CD14-positive monocyte (primary cell): ENCODE measurements at regions not wholly inside any gene's neighbourhood (a gene's known extent, or its start where the extent isn't known, plus 50 kb on each side); places are given as distances from the start of the nearest gene placed in this dataset.

Experiments used
- DNase-seq, 3 donors: peaks; one replicate each; pipeline ENCODE4 v3.0.0-alpha.2; 2011 to 2022
- H2AFZ ChIP-seq: 2 replicates; pipeline ENCODE4 v1.6.0; 2012; ENCODE audit warnings: mild to moderate bottlenecking, low read depth, low read length, inconsistent platforms; ENCODE audit not compliant: insufficient read depth, poor library complexity, severe bottlenecking
- H3K27ac ChIP-seq, 2 donors: 1 replicate in 1 of 2; 2 replicates in 1 of 2; pipeline ENCODE4 v1.5.1; 2012 to 2013; ENCODE audit warnings: low read length in 2 of 2, control low read depth in 1 of 2, inconsistent platforms in 1 of 2, low read depth in 1 of 2, mild to moderate bottlenecking in 1 of 2
- H3K27me3 ChIP-seq, 2 donors: one replicate each; pipeline versions ENCODE4 v1.6.0 to v1.6.1; 2011 to 2013; ENCODE audit warnings: low read length in 2 of 2; ENCODE audit not compliant: control insufficient read depth in 2 of 2, insufficient read depth in 2 of 2
- H3K36me3 ChIP-seq, 2 donors: replicated peaks in 1 of 2; 1 replicate in 1 of 2; 2 replicates in 1 of 2; pipeline versions ENCODE4 v1.5.1 to v1.6.1; 2012 to 2013; ENCODE audit warnings: low read length in 2 of 2, control low read depth in 1 of 2, inconsistent platforms in 1 of 2, mild to moderate bottlenecking in 1 of 2; ENCODE audit not compliant: insufficient read depth in 2 of 2, control insufficient read depth in 1 of 2
- H3K4me1 ChIP-seq, 2 donors: 1 replicate in 1 of 2; 2 replicates in 1 of 2; pipeline versions ENCODE4 v1.5.1 to v1.6.1; 2012 to 2013; ENCODE audit warnings: low read length in 2 of 2, control low read depth in 1 of 2, inconsistent platforms in 1 of 2, mild to moderate bottlenecking in 1 of 2, moderate library complexity in 1 of 2; ENCODE audit not compliant: insufficient read depth in 2 of 2, control insufficient read depth in 1 of 2
- H3K4me2 ChIP-seq: replicated peaks from 2 replicates; pipeline ENCODE3; 2012; ENCODE audit warnings: low read length, moderate library complexity, mild to moderate bottlenecking; ENCODE audit not compliant: poor library complexity, severe bottlenecking; ENCODE audit errors: extremely low read depth
- H3K4me3 ChIP-seq, 3 experiments: fragments of 200-600 bp in 1 of 3; sonication (generic) in 1 of 3; replicated peaks in 1 of 3; 1 replicate in 2 of 3; 2 replicates in 1 of 3; pipeline ENCODE4 v1.5.1; 2011 to 2013; ENCODE audit warnings: low read length in 3 of 3, mild to moderate bottlenecking in 3 of 3, control low read depth in 2 of 3, low read depth in 2 of 3, inconsistent platforms in 1 of 3, moderate library complexity in 1 of 3
- H3K79me2 ChIP-seq: 2 replicates; pipeline ENCODE4 v1.6.0; 2012; ENCODE audit warnings: mild to moderate bottlenecking, control low read depth, inconsistent platforms, low read length, moderate library complexity; ENCODE audit not compliant: insufficient read depth
- H3K9ac ChIP-seq: 2 replicates; pipeline ENCODE4 v1.6.0; 2017; ENCODE audit warnings: low read length, mild to moderate bottlenecking; ENCODE audit not compliant: insufficient read depth, poor library complexity, severe bottlenecking
- H3K9me3 ChIP-seq, 2 donors: replicated peaks in 1 of 2; 1 replicate in 1 of 2; 2 replicates in 1 of 2; pipeline versions ENCODE4 v1.5.1 to v1.6.1; 2012 to 2013; ENCODE audit warnings: low read length in 2 of 2, control low read depth in 1 of 2; ENCODE audit not compliant: control insufficient read depth in 1 of 2, insufficient read depth in 1 of 2
- H4K20me1 ChIP-seq: 2 replicates; pipeline ENCODE4 v1.6.0; 2012; ENCODE audit warnings: mild to moderate bottlenecking, low read length, control low read depth, moderate library complexity; ENCODE audit not compliant: insufficient read depth
- H3K27ac Mint-ChIP-seq, 7 donors: one replicate each; pipeline ENCODE4 v1.8.0; 2020; ENCODE audit warnings: mild to moderate bottlenecking in 7 of 7, mixed read lengths in 7 of 7, moderate library complexity in 6 of 7, inconsistent platforms in 2 of 7
- H3K27me3 Mint-ChIP-seq, 3 donors: one replicate each; pipeline ENCODE4 v1.8.0; 2021 to 2022; ENCODE audit warnings: low read depth in 3 of 3, mild to moderate bottlenecking in 3 of 3, mixed read lengths in 3 of 3, moderate library complexity in 3 of 3, inconsistent platforms in 1 of 3
- H3K36me3 Mint-ChIP-seq, 2 donors: one replicate each; pipeline ENCODE4 v1.8.0; 2020; ENCODE audit warnings: mixed read lengths in 2 of 2, inconsistent platforms in 1 of 2, mild to moderate bottlenecking in 1 of 2
- H3K4me1 Mint-ChIP-seq: one replicate; pipeline ENCODE4 v1.8.0; 2020; ENCODE audit warnings: mild to moderate bottlenecking, mixed read lengths
- H3K4me3 Mint-ChIP-seq, 2 donors: one replicate each; pipeline ENCODE4 v1.8.0; 2020; ENCODE audit warnings: mild to moderate bottlenecking in 2 of 2, mixed read lengths in 2 of 2, moderate library complexity in 1 of 2
- H3K9me3 Mint-ChIP-seq, 7 donors: one replicate each; pipeline ENCODE4 v1.8.0; 2020 to 2022; ENCODE audit warnings: mixed read lengths in 7 of 7, mild to moderate bottlenecking in 6 of 7, moderate library complexity in 6 of 7, inconsistent platforms in 2 of 7
- WGBS: methylation state at CpG from one replicate; pipeline ENCODE4 v1.1.5; 2013; ENCODE audit warnings: missing lambda C conversion rate; ENCODE audit not compliant: insufficient coverage; 5-methylcytosine and 5-hydroxymethylcytosine counted together
- intact Hi-C, 2 donors: fragments of 100-400 bp; cut with micrococcal nuclease; formaldehyde crosslinking; loops; one replicate each; pipeline versions ENCODE4 v1.15.0 to v1.15.1; 2023
- TF ChIP-seq, protein P1 (sequence below): fragments of 200-600 bp; IDR thresholded peaks from one replicate; pipeline ENCODE4 v1.8.0; 2022; ENCODE audit warnings: antibody characterized with exemption, mild to moderate bottlenecking

DNA sequence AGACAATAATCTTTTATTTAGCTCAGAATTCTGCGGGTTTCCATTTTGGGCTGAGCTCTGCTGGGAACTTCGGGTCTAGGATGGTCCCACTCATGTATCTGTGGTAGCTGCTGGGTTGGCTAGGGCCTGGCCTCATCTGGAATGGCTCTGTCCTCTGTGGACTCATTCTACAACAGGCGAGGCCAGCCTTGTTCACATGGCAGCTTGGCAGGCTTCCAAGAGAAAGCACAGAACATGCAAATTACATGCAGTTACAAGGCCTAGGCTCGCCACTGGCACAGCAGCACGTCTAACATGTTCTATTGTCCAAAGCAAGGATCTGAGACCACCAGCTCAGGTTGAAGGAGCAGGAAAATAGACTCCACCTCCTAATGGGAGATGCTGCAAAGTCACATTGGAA, 431.4 kb downstream of the PDCD6IP start:
- no peak overlapping the region for H3K4me3 Mint-ChIP-seq
- H3K4me1 ChIP-seq: no peaks in the 10 kb centered on the region
- no peaks in the 10 kb centered on the region for H3K4me1 Mint-ChIP-seq

DNA sequence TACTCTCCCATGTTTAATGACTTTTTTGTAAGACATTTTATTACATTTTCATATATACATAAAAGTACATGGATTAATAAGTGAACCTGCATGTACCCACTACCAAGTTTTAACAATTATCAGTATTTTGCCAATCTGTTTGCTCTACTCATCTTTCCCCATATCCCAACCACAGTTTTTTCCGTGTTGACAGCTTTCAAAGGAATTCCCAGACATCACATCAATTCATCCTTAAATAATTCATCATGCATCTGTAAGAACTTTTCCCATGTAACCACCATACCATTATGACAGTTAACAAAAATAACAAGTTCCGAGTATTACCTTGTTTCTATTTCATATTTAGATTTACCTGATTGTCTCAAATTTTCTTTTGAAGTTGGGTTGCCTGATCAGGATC, 436.7 kb downstream of the PDCD6IP start:
- Histone ChIP-seq H3K36me3 (no peaks in the 10 kb centered on the region), H2AFZ (no peak overlapping the region), H3K27ac (no peak overlapping the region), H3K4me3 (no peak overlapping the region), H3K4me2 (no peak overlapping the region), H4K20me1 (no peaks in the 10 kb centered on the region), H3K9me3 (no peaks in the 10 kb centered on the region), H3K27me3 (no peaks in the 10 kb centered on the region), H3K9ac (no peak overlapping the region), H3K4me1 (no peaks in the 10 kb centered on the region), H3K79me2 (no peaks in the 10 kb centered on the region)
- Mint-ChIP-seq H3K27me3 (no peaks in the 10 kb centered on the region), H3K4me3 (no peak overlapping the region), H3K4me1 (no peaks in the 10 kb centered on the region), H3K36me3 (no peaks in the 10 kb centered on the region), H3K27ac (no peak overlapping the region), H3K9me3 (no peaks in the 10 kb centered on the region)
- no peak for DNase-seq
- 100% methylated on average over 1 of the region's 2 CpGs for WGBS
- TF ChIP-seq, protein P1, sequence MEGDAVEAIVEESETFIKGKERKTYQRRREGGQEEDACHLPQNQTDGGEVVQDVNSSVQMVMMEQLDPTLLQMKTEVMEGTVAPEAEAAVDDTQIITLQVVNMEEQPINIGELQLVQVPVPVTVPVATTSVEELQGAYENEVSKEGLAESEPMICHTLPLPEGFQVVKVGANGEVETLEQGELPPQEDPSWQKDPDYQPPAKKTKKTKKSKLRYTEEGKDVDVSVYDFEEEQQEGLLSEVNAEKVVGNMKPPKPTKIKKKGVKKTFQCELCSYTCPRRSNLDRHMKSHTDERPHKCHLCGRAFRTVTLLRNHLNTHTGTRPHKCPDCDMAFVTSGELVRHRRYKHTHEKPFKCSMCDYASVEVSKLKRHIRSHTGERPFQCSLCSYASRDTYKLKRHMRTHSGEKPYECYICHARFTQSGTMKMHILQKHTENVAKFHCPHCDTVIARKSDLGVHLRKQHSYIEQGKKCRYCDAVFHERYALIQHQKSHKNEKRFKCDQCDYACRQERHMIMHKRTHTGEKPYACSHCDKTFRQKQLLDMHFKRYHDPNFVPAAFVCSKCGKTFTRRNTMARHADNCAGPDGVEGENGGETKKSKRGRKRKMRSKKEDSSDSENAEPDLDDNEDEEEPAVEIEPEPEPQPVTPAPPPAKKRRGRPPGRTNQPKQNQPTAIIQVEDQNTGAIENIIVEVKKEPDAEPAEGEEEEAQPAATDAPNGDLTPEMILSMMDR: no peak
- intact Hi-C loops: no loop called here

More for the DNA sequence above, 431.4 kb downstream of the PDCD6IP start:
- TF ChIP-seq, protein P1: no peak
- no peak overlapping the region for H3K4me2 ChIP-seq
- no peak overlapping the region for H3K27ac Mint-ChIP-seq
- 96% methylated on average over 5 of the region's 5 CpGs for WGBS
- H3K36me3 ChIP-seq: no peaks in the 10 kb centered on the region
- H3K27ac ChIP-seq: no peak overlapping the region
- no peaks in the 10 kb centered on the region for H3K9me3 Mint-ChIP-seq
- no peaks in the 10 kb centered on the region for H4K20me1 ChIP-seq
- H2AFZ ChIP-seq: no peak overlapping the region
- intact Hi-C loops: no loop called here
- H3K79me2 ChIP-seq: no peaks in the 10 kb centered on the region
- no peaks in the 10 kb centered on the region for H3K27me3 ChIP-seq
- H3K9ac ChIP-seq: no peak overlapping the region
- H3K4me3 ChIP-seq: no peak overlapping the region
- H3K27me3 Mint-ChIP-seq: peaks cover 0 to 1% (median 0%) of the 10 kb centered on the region in 3 donors
- no peak for DNase-seq
- H3K9me3 ChIP-seq: no peaks in the 10 kb centered on the region
- H3K36me3 Mint-ChIP-seq: no peaks in the 10 kb centered on the region
